ENCODE measurements at regions not wholly inside any gene's neighbourhood (a gene's known extent, or its start where the extent isn't known, plus 50 kb on each side); places are given as distances from the start of the nearest gene placed in this dataset.

- Histone ChIP-seq H3K4me3 (ENCODE audit: low read length) (no peak overlapping the region), H3K9me2 (replicated peaks; ENCODE audit: control insufficient read depth, low read length) (no peaks in the 10 kb centered on the region), H3K79me2 (ENCODE audit: control insufficient read depth, low read length) (no peaks in the 10 kb centered on the region), H3K4me2 (ENCODE audit: low read length) (no peak overlapping the region), H3F3A (ENCODE audit: control insufficient read depth, insufficient read depth) (no peaks in the 10 kb centered on the region), H3K9me3 (ENCODE audit: control insufficient read depth, insufficient read depth, low read length) (peaks cover 6% of the 10 kb centered on the region), H3K36me3 (ENCODE audit: control insufficient read depth, low read length) (no peaks in the 10 kb centered on the region), H3K27me3 (ENCODE audit: control insufficient read depth, low read length) (no peaks in the 10 kb centered on the region), H3K27ac (ENCODE audit: low read depth, low read length) (no peak overlapping the region), H3K4me1 (ENCODE audit: control insufficient read depth, low read length) (no peaks in the 10 kb centered on the region), H4K20me1 (ENCODE audit: control insufficient read depth, insufficient read depth, low read depth, low read length) (no peaks in the 10 kb centered on the region)
- no peak for TF ChIP-seq EZH2phosphoT487 (IDR thresholded peaks at IDR 0.05; ENCODE audit: borderline replicate concordance, low read length)
- TF ChIP-seq CTCF (IDR thresholded peaks at IDR 0.05; ENCODE audit: low read depth, low read length, poor library complexity, severe bottlenecking) = peak; percentile 89
Measured at GRCh38 chr7:85750454-85750949, 563.6 kb upstream of the SEMA3D start.

GRCh38 chr7:85749696-85750453, 563.0 kb upstream of the SEMA3D start:
- Histone ChIP-seq H3K36me3 (ENCODE audit: control insufficient read depth, low read length) (no peaks in the 10 kb centered on the region), H3F3A (ENCODE audit: control insufficient read depth, insufficient read depth) (no peaks in the 10 kb centered on the region), H4K20me1 (ENCODE audit: control insufficient read depth, insufficient read depth, low read depth, low read length) (no peaks in the 10 kb centered on the region), H3K9me3 (ENCODE audit: control insufficient read depth, insufficient read depth, low read length) (peaks cover 10% of the 10 kb centered on the region), H3K27ac (ENCODE audit: low read depth, low read length) (no peak overlapping the region), H3K27me3 (ENCODE audit: control insufficient read depth, low read length) (no peaks in the 10 kb centered on the region), H3K79me2 (ENCODE audit: control insufficient read depth, low read length) (no peaks in the 10 kb centered on the region), H3K9me2 (replicated peaks; ENCODE audit: control insufficient read depth, low read length) (no peaks in the 10 kb centered on the region), H3K4me3 (ENCODE audit: low read length) (no peak overlapping the region), H3K4me1 (ENCODE audit: control insufficient read depth, low read length) (no peaks in the 10 kb centered on the region), H3K4me2 (ENCODE audit: low read length) (no peak overlapping the region)
- TF ChIP-seq EZH2phosphoT487 (IDR thresholded peaks at IDR 0.05; ENCODE audit: borderline replicate concordance, low read length) (no peak), CTCF (IDR thresholded peaks at IDR 0.05; ENCODE audit: low read depth, low read length, poor library complexity, severe bottlenecking) (no peak)

GRCh38 chr7:85748861-85749260, 562.0 kb upstream of the SEMA3D start:
- H3K4me2 ChIP-seq (ENCODE audit: low read length) = no peak overlapping the region
- H3K4me1 ChIP-seq (ENCODE audit: control insufficient read depth, low read length) = no peaks in the 10 kb centered on the region
- no peaks in the 10 kb centered on the region for H3F3A ChIP-seq (ENCODE audit: control insufficient read depth, insufficient read depth)
- no peaks in the 10 kb centered on the region for H3K79me2 ChIP-seq (ENCODE audit: control insufficient read depth, low read length)
- no peak overlapping the region for H3K27ac ChIP-seq (ENCODE audit: low read depth, low read length)
- H4K20me1 ChIP-seq (ENCODE audit: control insufficient read depth, insufficient read depth, low read depth, low read length) = no peaks in the 10 kb centered on the region
- no peaks in the 10 kb centered on the region for H3K9me2 ChIP-seq (replicated peaks; ENCODE audit: control insufficient read depth, low read length)
- H3K9me3 ChIP-seq (ENCODE audit: control insufficient read depth, insufficient read depth, low read length) = peaks cover 10% of the 10 kb centered on the region
- no peaks in the 10 kb centered on the region for H3K27me3 ChIP-seq (ENCODE audit: control insufficient read depth, low read length)
- H3K36me3 ChIP-seq (ENCODE audit: control insufficient read depth, low read length) = no peaks in the 10 kb centered on the region
- no peak for TF ChIP-seq EZH2phosphoT487 (IDR thresholded peaks at IDR 0.05; ENCODE audit: borderline replicate concordance, low read length)
- no peak for TF ChIP-seq CTCF (IDR thresholded peaks at IDR 0.05; ENCODE audit: low read depth, low read length, poor library complexity, severe bottlenecking)
- no peak overlapping the region for H3K4me3 ChIP-seq (ENCODE audit: low read length)
